ENCODE measurements at regions not wholly inside any gene's neighbourhood (a gene's known extent, or its start where the extent isn't known, plus 50 kb on each side); places are given as distances from the start of the nearest gene placed in this dataset.

GRCh38 chr11:15758857-15759465 lies 597.4 kb downstream of the SOX6 start:
- in situ Hi-C loops (cut with MboI) (no loop called here), intact Hi-C loops (cut with micrococcal nuclease) (no loop called here)
- FAIRE-seq (no peak), DNase-seq (ENCODE audit: extremely low read depth in 1 of 4, low spot score in 3 of 4) (no peak), ATAC-seq (no peak)
- POLR2A ChIA-PET = no interaction called here
- H4K20me1 ChIP-seq (replicated peaks; ENCODE audit: control insufficient read depth, insufficient read depth, low read length) = no peaks in the 10 kb centered on the region
- no peak overlapping the region for H2AFZ ChIP-seq (ENCODE audit: low read depth, low read length)
- TF ChIP-seq MAZ (CRISPR knock-in tag; conservative IDR thresholded peaks at IDR 0.05 in 1 of 2, IDR thresholded peaks at IDR 0.05 in 1 of 2) (no peak), USF2 (CRISPR knock-in tag; IDR thresholded peaks at IDR 0.05) (no peak), HNRNPK (IDR thresholded peaks at IDR 0.05; ENCODE audit: low read depth, low read length, poor library complexity, severe bottlenecking) (no peak), ZNF280A (IDR thresholded peaks at IDR 0.05; ENCODE audit: low read depth, partially characterized antibody) (no peak), CCAR2 (IDR thresholded peaks at IDR 0.05; ENCODE audit: low read depth, low read length) (no peak), HDAC2 (IDR thresholded peaks at IDR 0.05) (no peak), TAF7 (tag; IDR thresholded peaks at IDR 0.05) (no peak), ZBTB5 (IDR thresholded peaks at IDR 0.05) (no peak), FOXK1 (CRISPR knock-in tag; IDR thresholded peaks at IDR 0.05; ENCODE audit: borderline replicate concordance) (no peak), PURB (CRISPR knock-in tag; IDR thresholded peaks at IDR 0.05; ENCODE audit: low read depth) (no peak)
- H3K4me2 ChIP-seq (ENCODE audit: insufficient read depth, low read length) = no peak overlapping the region
- no peak overlapping the region for H3K27ac ChIP-seq (ENCODE audit: extremely low read depth, low read depth, low read length)
- H3K79me2 ChIP-seq (ENCODE audit: control insufficient read depth, insufficient read depth, low read length) = no peaks in the 10 kb centered on the region
- H3K4me3 ChIP-seq = no peak overlapping the region
- H3K9me1 ChIP-seq (ENCODE audit: control insufficient read depth, insufficient read depth, low read length) = no peaks in the 10 kb centered on the region
- no peak overlapping the region for H3K9ac ChIP-seq (ENCODE audit: insufficient read depth in 1 of 2, low read depth in 2 of 2, low read length in 2 of 2)
- CTCF ChIA-PET (ENCODE audit: low intra/inter-chr PET ratio) = no interaction called here
- H3K4me1 ChIP-seq (replicated peaks in 1 of 2; ENCODE audit: control insufficient read depth in 2 of 2, insufficient read depth in 2 of 2, low read length in 2 of 2) = no peaks in the 10 kb centered on the region
- BruUV-seq (replicated peaks) = no TSS peak
- no peaks in the 10 kb centered on the region for H3K9me3 ChIP-seq (replicated peaks; ENCODE audit: control insufficient read depth, insufficient read depth, low read depth, low read length)
- WGBS (ENCODE audit: insufficient coverage, low coverage, missing lambda C conversion rate) = under 1% methylated on average over 10 of the region's 10 CpGs
- H3K36me3 ChIP-seq (ENCODE audit: control insufficient read depth, insufficient read depth, low read length) = no peaks in the 10 kb centered on the region
- peaks cover 11 to 15% of the 10 kb centered on the region in 2 experiments; a peak in 4 of 5 replicates for H3K27me3 ChIP-seq (ENCODE audit: control insufficient read depth in 2 of 2, insufficient read depth in 2 of 2, low read length in 2 of 2)
